ENCODE measurements at regions not wholly inside any gene's neighbourhood (a gene's known extent, or its start where the extent isn't known, plus 50 kb on each side); places are given as distances from the start of the nearest gene placed in this dataset.

- POLR2A ChIA-PET: no interaction called here
- Mint-ChIP-seq H3K27me3 (no peaks in the 10 kb centered on the region), H3K4me1 (no peaks in the 10 kb centered on the region), H3K27ac (no peak overlapping the region), H3K9me3 (peaks cover 4% of the 10 kb centered on the region), H3K4me3 (no peak overlapping the region), H3K36me3 (no peaks in the 10 kb centered on the region)
- DNase-seq: no peak
- no peak for ATAC-seq (ENCODE audit: low read depth)
Observed at GRCh38 chr20:22100686-22101085, 395.2 kb downstream of the PAX1 start.

DNA sequence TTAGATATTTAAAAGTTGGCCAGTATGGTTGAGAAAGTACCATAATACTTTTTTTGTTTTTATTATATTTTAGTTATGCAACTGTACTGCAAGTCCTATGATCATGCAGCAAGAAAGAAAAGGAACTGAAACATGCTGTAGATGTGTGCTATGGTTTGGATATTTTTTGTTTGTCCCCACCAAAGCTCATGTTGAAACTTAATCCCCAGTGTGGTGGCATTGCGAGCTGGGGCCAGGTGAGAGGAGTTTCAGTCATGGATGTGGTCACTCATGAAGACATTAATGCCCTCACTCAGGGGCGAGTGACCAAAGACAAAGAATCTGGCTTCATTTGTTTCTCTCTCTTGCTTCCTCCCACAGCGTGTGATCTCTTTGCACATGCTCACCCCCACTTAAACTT, 393.9 kb downstream of the PAX1 start:
- H3K4me3 Mint-ChIP-seq: no peak overlapping the region
- H3K27ac Mint-ChIP-seq: no peak overlapping the region
- DNase-seq (no peak), ATAC-seq (ENCODE audit: low read depth) (no peak)
- POLR2A ChIA-PET: no interaction called here
- H3K9me3 Mint-ChIP-seq: peaks cover 7% of the 10 kb centered on the region
- H3K36me3 Mint-ChIP-seq: peaks cover 2% of the 10 kb centered on the region
- H3K4me1 Mint-ChIP-seq: no peaks in the 10 kb centered on the region
- H3K27me3 Mint-ChIP-seq: no peaks in the 10 kb centered on the region

- no peak overlapping the region for H3K27ac Mint-ChIP-seq
- POLR2A ChIA-PET: no interaction called here
- ATAC-seq (ENCODE audit: low read depth): no peak
Observed at GRCh38 chr20:22098511-22098910, 393.0 kb downstream of the PAX1 start.

DNA sequence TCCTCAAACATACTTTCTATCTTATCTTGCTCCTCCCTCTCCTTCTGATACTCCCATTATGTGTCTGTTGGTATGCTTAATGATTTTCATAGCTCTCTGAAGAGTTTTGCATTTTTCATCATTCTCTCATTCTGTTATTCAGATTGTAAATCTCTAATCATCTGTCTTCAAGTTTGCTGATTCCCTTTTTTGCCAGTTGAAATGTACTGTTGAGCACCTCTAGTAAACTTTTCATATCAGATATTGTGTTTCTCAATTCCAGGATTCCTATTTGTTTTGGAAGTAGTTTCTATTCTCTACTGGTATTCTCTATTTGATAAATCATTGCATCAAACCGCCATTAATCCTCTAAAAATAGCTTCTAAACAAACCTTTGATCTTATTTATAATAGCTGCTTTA, 387.7 kb downstream of the PAX1 start:
- Mint-ChIP-seq H3K36me3 (peaks cover 4% of the 10 kb centered on the region), H3K27me3 (no peaks in the 10 kb centered on the region), H3K4me1 (no peaks in the 10 kb centered on the region), H3K27ac (no peak overlapping the region), H3K9me3 (peaks cover 19% of the 10 kb centered on the region), H3K4me3 (no peak overlapping the region)
- DNase-seq (no peak), ATAC-seq (ENCODE audit: low read depth) (no peak)
- POLR2A ChIA-PET: no interaction called here

More at GRCh38 chr20:22098511-22098910, 393.0 kb downstream of the PAX1 start:
- no peaks in the 10 kb centered on the region for H3K27me3 Mint-ChIP-seq
- H3K4me3 Mint-ChIP-seq: no peak overlapping the region
- no peak for DNase-seq
- H3K9me3 Mint-ChIP-seq: peaks cover 10% of the 10 kb centered on the region
- H3K36me3 Mint-ChIP-seq: peaks cover 2% of the 10 kb centered on the region
- H3K4me1 Mint-ChIP-seq: no peaks in the 10 kb centered on the region

GRCh38 chr20:22088882-22089281, 383.4 kb downstream of the PAX1 start:
- DNase-seq: no peak
- Mint-ChIP-seq H3K4me1 (no peaks in the 10 kb centered on the region), H3K9me3 (peaks cover 14% of the 10 kb centered on the region), H3K27me3 (no peaks in the 10 kb centered on the region), H3K27ac (no peak overlapping the region), H3K4me3 (no peak overlapping the region), H3K36me3 (peaks cover 2% of the 10 kb centered on the region)
- POLR2A ChIA-PET: no interaction called here
- ATAC-seq (ENCODE audit: low read depth): no peak

GRCh38 chr20:22080985-22081384, 375.5 kb downstream of the PAX1 start:
- H3K9me3 Mint-ChIP-seq: peaks cover 3% of the 10 kb centered on the region
- no peaks in the 10 kb centered on the region for H3K27me3 Mint-ChIP-seq
- H3K4me3 Mint-ChIP-seq: no peak overlapping the region
- no peak overlapping the region for H3K27ac Mint-ChIP-seq
- ATAC-seq (ENCODE audit: low read depth): no peak
- H3K4me1 Mint-ChIP-seq: no peaks in the 10 kb centered on the region
- no peak for DNase-seq
- POLR2A ChIA-PET: no interaction called here
- H3K36me3 Mint-ChIP-seq: no peaks in the 10 kb centered on the region

- H3K4me3 Mint-ChIP-seq: no peak overlapping the region
- no peak overlapping the region for H3K27ac Mint-ChIP-seq
Observed at GRCh38 chr20:22074635-22075034, 369.2 kb downstream of the PAX1 start.

GRCh38 chr20:22071841-22072240, 366.4 kb downstream of the PAX1 start:
- Mint-ChIP-seq H3K27me3 (no peaks in the 10 kb centered on the region), H3K4me1 (no peaks in the 10 kb centered on the region), H3K9me3 (peaks cover 5% of the 10 kb centered on the region), H3K4me3 (no peak overlapping the region), H3K36me3 (no peaks in the 10 kb centered on the region), H3K27ac (no peak overlapping the region)
- no peak for DNase-seq
- POLR2A ChIA-PET: no interaction called here
- ATAC-seq (ENCODE audit: low read depth): no peak

More at GRCh38 chr20:22074635-22075034, 369.2 kb downstream of the PAX1 start:
- no peaks in the 10 kb centered on the region for H3K4me1 Mint-ChIP-seq
- POLR2A ChIA-PET: no interaction called here
- DNase-seq: no peak
- no peaks in the 10 kb centered on the region for H3K9me3 Mint-ChIP-seq
- no peaks in the 10 kb centered on the region for H3K36me3 Mint-ChIP-seq
- ATAC-seq (ENCODE audit: low read depth): no peak
- no peaks in the 10 kb centered on the region for H3K27me3 Mint-ChIP-seq

- H3K9me3 Mint-ChIP-seq: peaks cover 7% of the 10 kb centered on the region
- ATAC-seq (ENCODE audit: low read depth) (no peak), DNase-seq (no peak)
- POLR2A ChIA-PET: no interaction called here
- H3K27ac Mint-ChIP-seq: no peak overlapping the region
- H3K4me3 Mint-ChIP-seq: no peak overlapping the region
- no peaks in the 10 kb centered on the region for H3K36me3 Mint-ChIP-seq
- no peaks in the 10 kb centered on the region for H3K27me3 Mint-ChIP-seq
- H3K4me1 Mint-ChIP-seq: no peaks in the 10 kb centered on the region
Observed at GRCh38 chr20:22070610-22071058, 365.2 kb downstream of the PAX1 start.

DNA sequence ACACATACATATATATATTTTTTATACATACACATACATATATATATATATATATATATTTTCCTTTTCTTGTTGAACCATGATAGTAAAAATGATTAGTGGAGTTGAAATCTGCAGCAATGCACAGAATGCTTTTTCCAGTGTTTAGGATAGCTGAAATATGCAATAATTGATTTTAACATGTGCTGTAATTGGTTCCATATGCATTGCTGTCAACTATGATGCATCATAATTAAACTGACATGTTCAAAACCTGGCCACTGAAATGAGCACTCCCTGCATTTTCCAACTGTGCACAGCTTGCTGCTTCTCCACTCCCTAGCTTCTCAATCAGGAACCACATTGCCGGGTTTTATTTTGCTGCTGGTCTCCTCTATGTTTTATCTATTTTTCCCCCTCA, 358.3 kb downstream of the PAX1 start:
- no peak for DNase-seq
- POLR2A ChIA-PET: no interaction called here
- Mint-ChIP-seq H3K9me3 (peaks cover 11% of the 10 kb centered on the region), H3K27ac (no peak overlapping the region), H3K4me3 (no peak overlapping the region), H3K4me1 (no peaks in the 10 kb centered on the region), H3K27me3 (no peaks in the 10 kb centered on the region), H3K36me3 (no peaks in the 10 kb centered on the region)
- no peak for ATAC-seq (ENCODE audit: low read depth)

- no peak for DNase-seq
- ATAC-seq (ENCODE audit: low read depth): no peak
- H3K36me3 Mint-ChIP-seq: no peaks in the 10 kb centered on the region
- H3K4me3 Mint-ChIP-seq: no peak overlapping the region
- POLR2A ChIA-PET: no interaction called here
- no peaks in the 10 kb centered on the region for H3K27me3 Mint-ChIP-seq
- H3K27ac Mint-ChIP-seq: no peak overlapping the region
- H3K9me3 Mint-ChIP-seq: peaks cover 11% of the 10 kb centered on the region
- no peaks in the 10 kb centered on the region for H3K4me1 Mint-ChIP-seq
Observed at GRCh38 chr20:22062874-22063273, 357.4 kb downstream of the PAX1 start.

DNA sequence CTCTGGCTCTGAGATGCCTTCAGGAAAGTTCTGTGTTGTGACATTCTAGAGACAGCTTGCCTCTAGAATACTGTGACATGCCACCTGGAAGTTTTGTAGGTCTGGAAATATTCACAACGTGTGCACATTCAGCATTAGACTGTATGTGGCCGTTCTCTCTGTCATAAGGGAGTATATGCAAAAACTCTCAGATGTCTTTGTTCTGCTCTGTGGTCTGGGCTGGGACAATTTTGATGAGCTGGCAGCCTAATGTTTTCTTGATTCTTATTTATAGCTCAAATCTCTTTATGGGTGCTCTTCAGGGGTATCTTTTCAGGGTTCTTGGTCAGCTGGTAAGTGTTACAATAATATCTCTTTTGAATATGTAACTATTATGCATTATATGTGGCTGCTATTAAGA, 355.1 kb downstream of the PAX1 start:
- Mint-ChIP-seq H3K36me3 (no peaks in the 10 kb centered on the region), H3K27ac (no peak overlapping the region), H3K4me1 (no peaks in the 10 kb centered on the region), H3K4me3 (no peak overlapping the region), H3K27me3 (no peaks in the 10 kb centered on the region), H3K9me3 (peaks cover 11% of the 10 kb centered on the region)
- POLR2A ChIA-PET: no interaction called here
- ATAC-seq (ENCODE audit: low read depth) (no peak), DNase-seq (no peak)

DNA sequence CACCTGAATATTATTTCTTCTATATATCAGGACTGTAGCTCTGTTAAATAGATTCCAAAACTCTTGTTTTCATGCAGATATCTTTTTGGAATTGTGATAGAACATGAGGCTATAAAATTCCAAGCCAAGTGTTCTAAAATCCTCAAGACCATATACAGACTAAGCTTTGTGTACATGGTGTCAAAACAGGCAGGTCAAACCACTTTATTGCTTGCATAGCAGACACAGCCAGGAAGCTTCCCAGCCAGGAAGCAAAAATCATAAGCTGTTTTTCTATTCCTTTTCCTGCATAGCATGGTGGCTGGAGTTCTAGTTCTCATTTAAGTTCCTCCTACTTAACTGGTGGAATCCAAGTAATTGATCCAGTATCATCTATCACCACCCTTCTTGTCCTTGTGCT, 353.3 kb downstream of the PAX1 start:
- H3K4me3 Mint-ChIP-seq: no peak overlapping the region
- POLR2A ChIA-PET: no interaction called here
- no peaks in the 10 kb centered on the region for H3K27me3 Mint-ChIP-seq
- no peak for DNase-seq
- H3K9me3 Mint-ChIP-seq: peaks cover 11% of the 10 kb centered on the region
- no peak for ATAC-seq (ENCODE audit: low read depth)
- H3K27ac Mint-ChIP-seq: no peak overlapping the region
- H3K36me3 Mint-ChIP-seq: no peaks in the 10 kb centered on the region
- H3K4me1 Mint-ChIP-seq: no peaks in the 10 kb centered on the region

DNA sequence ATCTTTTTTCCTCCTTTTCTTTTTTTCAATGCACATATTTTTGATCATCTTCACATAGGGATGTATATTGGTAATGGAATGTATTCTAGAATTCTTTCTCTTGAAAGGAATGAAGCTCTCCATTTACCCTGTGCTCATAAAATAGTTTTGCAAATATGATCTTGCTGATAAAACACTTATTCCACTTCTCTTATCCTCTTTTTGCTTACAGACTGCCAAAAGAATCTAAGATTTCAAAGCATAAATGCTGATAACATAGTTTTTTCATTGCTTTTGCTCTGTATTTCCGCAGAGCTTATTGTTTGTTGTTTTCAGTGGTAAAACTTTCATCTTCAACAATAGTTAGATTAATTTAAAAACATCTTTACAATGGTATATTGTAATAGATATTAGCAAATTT, 350.5 kb downstream of the PAX1 start:
- POLR2A ChIA-PET: no interaction called here
- Mint-ChIP-seq H3K27ac (no peak overlapping the region), H3K9me3 (peaks cover 6% of the 10 kb centered on the region), H3K4me1 (no peaks in the 10 kb centered on the region), H3K4me3 (no peak overlapping the region), H3K27me3 (no peaks in the 10 kb centered on the region), H3K36me3 (no peaks in the 10 kb centered on the region)
- DNase-seq (no peak), ATAC-seq (ENCODE audit: low read depth) (no peak)

DNA sequence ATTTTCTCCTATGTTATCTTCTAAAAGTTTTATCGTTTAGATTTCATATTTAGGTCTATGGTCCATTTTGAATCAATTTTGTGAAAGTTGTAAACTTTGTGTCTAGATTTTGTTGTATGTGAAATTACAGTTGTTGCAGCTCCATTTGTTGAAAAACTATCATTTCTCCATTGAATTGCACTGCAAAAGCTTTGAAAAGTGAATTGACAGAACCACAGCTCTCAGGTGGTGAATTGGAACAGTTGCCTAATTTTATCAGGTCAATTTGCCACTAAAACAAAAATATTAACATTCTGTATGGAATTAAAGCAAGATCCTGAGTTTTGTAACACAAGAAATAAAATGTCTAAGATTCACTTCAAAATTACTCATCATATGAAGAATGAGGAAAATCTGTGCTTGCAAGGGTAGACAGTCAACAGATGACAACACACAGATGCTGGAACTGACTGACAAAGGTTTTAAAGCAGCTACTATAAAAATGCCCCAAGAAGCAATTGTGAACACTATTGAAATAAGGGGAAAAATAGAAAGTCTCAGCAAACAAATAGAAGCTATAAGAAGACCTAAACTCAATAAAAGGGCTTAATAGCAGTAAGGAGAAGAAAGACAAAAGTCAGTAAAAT, 346.7 kb downstream of the PAX1 start:
- H3K4me3 Mint-ChIP-seq: no peak overlapping the region
- DNase-seq (no peak), ATAC-seq (ENCODE audit: low read depth) (no peak)
- H3K36me3 Mint-ChIP-seq: no peaks in the 10 kb centered on the region
- H3K27me3 Mint-ChIP-seq: no peaks in the 10 kb centered on the region
- H3K27ac Mint-ChIP-seq: no peak overlapping the region
- no peaks in the 10 kb centered on the region for H3K4me1 Mint-ChIP-seq
- no peaks in the 10 kb centered on the region for H3K9me3 Mint-ChIP-seq
- POLR2A ChIA-PET: no interaction called here

Measured in activated naive CD8-positive, alpha-beta T cell treated with anti-CD3 and anti-CD28 coated beads, Interleukin-2, amount 10 ng/mL, durations not matched to agents 7 days and 5 days (primary cell).